ENCODE measurements at regions not wholly inside any gene's neighbourhood (a gene's known extent, or its start where the extent isn't known, plus 50 kb on each side); places are given as distances from the start of the nearest gene placed in this dataset.
"Not testable (repeated sequence)": the region's sequence is repeated elsewhere in the genome, so short reads cannot be mapped to it uniquely, and the experiment has no call there.

- not testable (repeated sequence) for TF ChIP-seq CTCF (IDR thresholded peaks at IDR 0.05; ENCODE audit: insufficient read depth, low read depth, low read length); EZH2 (IDR thresholded peaks at IDR 0.05; ENCODE audit: insufficient read depth, low read length)
Observed at GRCh38 chr7:6926193-6927174, 100.4 kb upstream of the CCZ1B start.

All from astrocyte (in vitro differentiated cells and primary cell).